AG04449 (cell line): ENCODE measurements at regions not wholly inside any gene's neighbourhood (a gene's known extent, or its start where the extent isn't known, plus 50 kb on each side); places are given as distances from the start of the nearest gene placed in this dataset.

Experiments used
- CTCF ChIA-PET: fragments of 350-600 bp; formaldehyde crosslinking; extraction: SDS; loops from one replicate; lab custom pipeline; 2021; ENCODE audit warnings: antibody characterized with exemption; lab: Yijun Ruan, JAX
- POLR2A ChIA-PET: fragments of 400-600, 350-600 bp; formaldehyde crosslinking; extraction: SDS; loops from one replicate; lab custom pipeline; 2020; ENCODE audit warnings: antibody characterized with exemption, inconsistent platforms; lab: Yijun Ruan, JAX
- DNase-seq: peaks from one replicate; pipeline ENCODE4 v3.0.0-alpha.2; 2010; ENCODE audit warnings: low read depth, low spot score
- H3K4me3 ChIP-seq: 2 replicates; pipeline ENCODE4 v1.5.1; 2011; ENCODE audit warnings: low read depth, mild to moderate bottlenecking, control low read depth, low read length
- CTCF ChIP-seq: IDR thresholded peaks from one replicate; pipeline ENCODE4 v1.5.1; 2011; ENCODE audit warnings: mild to moderate bottlenecking, moderate library complexity, low read length, control low read depth, inconsistent platforms; ENCODE audit not compliant: insufficient read depth; ENCODE audit errors: missing control alignments

GRCh38 chr11:35893796-35894475 is 49.9 kb upstream of the LDLRAD3 start:
- no peak for DNase-seq
- no peak overlapping the region for H3K4me3 ChIP-seq
- TF ChIP-seq CTCF, result no peak
- POLR2A ChIA-PET, result no interaction called here
- CTCF ChIA-PET, result interaction anchor here (1.3 to 2.4 kb wide), 2 partner anchors 72 to 406 kb away, joined by 3 to 8 read pairs; no protein-coding TSS in a partner anchor
